Endothelial cell of umbilical vein (primary cell): ENCODE measurements at regions not wholly inside any gene's neighbourhood (a gene's known extent, or its start where the extent isn't known, plus 50 kb on each side); places are given as distances from the start of the nearest gene placed in this dataset.

Source experiments
- BruUV-seq: library from RNA; stranded (reverse); fragments of 400-500 nt; replicated peaks from 2 replicates; lab custom pipeline; 2021; lab: Mats Ljungman, UMichigan
- CTCF ChIA-PET: fragments of 300-600, 350-600 bp; sonication (Branson Sonifier 250); formaldehyde crosslinking; loops from one replicate; lab custom pipeline; 2021; ENCODE audit warnings: antibody characterized with exemption, inconsistent platforms; lab: Charles Lee
- POLR2A ChIA-PET: fragments of 300-600, 350-600 bp; sonication (Branson Sonifier 250); formaldehyde crosslinking; loops from one replicate; lab custom pipeline; 2021; ENCODE audit warnings: antibody characterized with exemption, inconsistent platforms; lab: Charles Lee
- DNase-seq: peaks from one replicate; pipeline ENCODE4 v3.0.0-alpha.2; 2011; ENCODE audit warnings: low read depth, low spot score
- FAIRE-seq: peaks from 2 replicates; lab custom pipeline; 2011; peaks lifted over from hg19 to GRCh38; lab: Jason Lieb, UNC
- H2AFZ ChIP-seq: 2 replicates; pipeline ENCODE4 v1.6.0; 2012; ENCODE audit warnings: low read depth, low read length, control low read depth, inconsistent platforms
- H3K27ac ChIP-seq: 2 replicates; pipeline ENCODE4 v1.5.1; 2011; ENCODE audit warnings: low read depth, mild to moderate bottlenecking, control low read depth, low read length, moderate library complexity; ENCODE audit not compliant: insufficient read depth
- H3K27me3 ChIP-seq, 2 experiments: 2 replicates each; pipeline versions ENCODE4 v1.6.0 to v1.6.1; 2011; ENCODE audit warnings: low read length in 2 of 2, mixed read lengths in 1 of 2; ENCODE audit not compliant: control insufficient read depth in 2 of 2, insufficient read depth in 2 of 2
- H3K36me3 ChIP-seq, 2 experiments: 2 replicates in 1 of 2; 3 replicates in 1 of 2; pipeline ENCODE4 v1.5.1; 2011; ENCODE audit warnings: low read length in 2 of 2, mild to moderate bottlenecking in 1 of 2, moderate library complexity in 1 of 2; ENCODE audit not compliant: control insufficient read depth in 2 of 2, insufficient read depth in 2 of 2; ENCODE audit errors: extremely low read depth in 1 of 2
- H3K4me1 ChIP-seq: 3 replicates; pipeline ENCODE4 v1.5.1; 2011; ENCODE audit warnings: mild to moderate bottlenecking, low read length; ENCODE audit not compliant: control insufficient read depth, insufficient read depth; ENCODE audit errors: extremely low read depth
- H3K4me2 ChIP-seq: 2 replicates; pipeline ENCODE4 v1.6.1; 2011; ENCODE audit warnings: low read length, control low read depth, mixed read lengths; ENCODE audit not compliant: insufficient read depth
- H3K4me3 ChIP-seq, 3 experiments: fragments of 200-600 bp in 1 of 3; sonication (generic), shearing (Covaris generic) in 1 of 3; replicated peaks in 1 of 3; 2 replicates each; pipeline ENCODE4 v1.5.1; 2011 to 2016; ENCODE audit warnings: control low read depth in 3 of 3, low read length in 3 of 3, mild to moderate bottlenecking in 2 of 3, inconsistent platforms in 1 of 3, low read depth in 1 of 3, moderate library complexity in 1 of 3; ENCODE audit not compliant: insufficient read depth in 1 of 3
- H3K79me2 ChIP-seq: 2 replicates; pipeline ENCODE4 v1.6.0; 2012; ENCODE audit warnings: low read length, inconsistent platforms; ENCODE audit not compliant: control insufficient read depth, insufficient read depth
- H3K9ac ChIP-seq: replicated peaks from 2 replicates; pipeline ENCODE3; 2011; ENCODE audit warnings: low read length, control low read depth; ENCODE audit not compliant: insufficient read depth; ENCODE audit errors: extremely low read depth
- H3K9me1 ChIP-seq: replicated peaks from 3 replicates; pipeline ENCODE4 v1.6.0; 2011; ENCODE audit warnings: mild to moderate bottlenecking, low read length; ENCODE audit not compliant: control insufficient read depth, insufficient read depth; ENCODE audit errors: extremely low read depth
- H3K9me3 ChIP-seq: replicated peaks from 2 replicates; pipeline ENCODE4 v1.5.1; 2012; ENCODE audit warnings: low read length, inconsistent platforms; ENCODE audit not compliant: control insufficient read depth, insufficient read depth
- H4K20me1 ChIP-seq: replicated peaks from 2 replicates; pipeline ENCODE3; 2011; ENCODE audit warnings: mild to moderate bottlenecking, low read length; ENCODE audit not compliant: control insufficient read depth, insufficient read depth; ENCODE audit errors: extremely low read depth
- CTCF ChIP-seq, 2 donors: IDR thresholded peaks; 1 replicate in 1 of 2; 2 replicates in 1 of 2; pipeline ENCODE4 v1.5.1; 2011; ENCODE audit warnings: low read length in 2 of 2, mild to moderate bottlenecking in 2 of 2, moderate library complexity in 2 of 2, control low read depth in 1 of 2, inconsistent platforms in 1 of 2, low read depth in 1 of 2; ENCODE audit not compliant: insufficient read depth in 1 of 2; ENCODE audit errors: extremely low read depth in 1 of 2
- FOS ChIP-seq: IDR thresholded peaks from 2 replicates; pipeline ENCODE4 v1.6.1; 2011; ENCODE audit warnings: mild to moderate bottlenecking, low read length, moderate library complexity, borderline replicate concordance; ENCODE audit not compliant: insufficient read depth
- GATA2 ChIP-seq: IDR thresholded peaks from 2 replicates; pipeline ENCODE4 v1.7.0; 2011; ENCODE audit warnings: low read depth, mild to moderate bottlenecking, moderate library complexity, mixed read lengths, low read length; ENCODE audit not compliant: insufficient read length, insufficient read depth
- JUN ChIP-seq: IDR thresholded peaks from 2 replicates; pipeline ENCODE4 v1.6.1; 2011; ENCODE audit warnings: borderline replicate concordance, low read depth; ENCODE audit not compliant: insufficient read length, insufficient read depth
- MAX ChIP-seq: IDR thresholded peaks from 2 replicates; pipeline ENCODE4 v1.6.1; 2011; ENCODE audit not compliant: insufficient read depth, insufficient read length
- POLR2A ChIP-seq: IDR thresholded peaks from 2 replicates; pipeline ENCODE4 v1.6.1; 2012; ENCODE audit warnings: low read depth, mild to moderate bottlenecking, control low read depth, low read length
- dilution Hi-C: fragments of 300-500 bp; cut with MboI; formaldehyde crosslinking; loops from one replicate; pipeline ENCODE4 v1.15.0; 2019; ENCODE audit warnings: low sequenced_read_pairs; ENCODE audit not compliant: extremely low pct_ligation_motif_present
- intact Hi-C: fragments of 100-400 bp; cut with micrococcal nuclease; formaldehyde crosslinking; loops from one replicate; pipeline ENCODE4 v1.10.0; 2022

- intact Hi-C loops (no loop called here), dilution Hi-C loops (no loop called here)
- H3K36me3 ChIP-seq = no peaks in the 10 kb centered on the region
Observed at GRCh38 chr10:69733791-69734261, 67.9 kb upstream of the COL13A1 start.

GRCh38 chr10:69734416-69734796 is 67.3 kb upstream of the COL13A1 start:
- no peaks in the 10 kb centered on the region for H3K36me3 ChIP-seq
- H2AFZ ChIP-seq = no peak overlapping the region
- no peaks in the 10 kb centered on the region for H3K79me2 ChIP-seq
- H3K27ac ChIP-seq = no peak overlapping the region
- H3K4me1 ChIP-seq = peaks cover 4% of the 10 kb centered on the region
- no peaks in the 10 kb centered on the region for H3K27me3 ChIP-seq
- no peak overlapping the region for H3K4me3 ChIP-seq
- POLR2A ChIA-PET = no interaction called here
- CTCF ChIA-PET = interaction anchor here (1.2 to 1.9 kb wide), 3 partner anchors 9 to 224 kb away, joined by 4 to 6 read pairs (median 4); no protein-coding TSS in a partner anchor
- no peak overlapping the region for H3K4me2 ChIP-seq
- no peak for FAIRE-seq
- H3K9ac ChIP-seq = no peak overlapping the region
- intact Hi-C loops = no loop called here
- no peaks in the 10 kb centered on the region for H3K9me3 ChIP-seq
- DNase-seq = no peak
- TF ChIP-seq GATA2 (no peak), CTCF (IDR thresholded peaks at IDR 0.05; ENCODE audit: extremely low read depth in 1 of 2, insufficient read depth in 1 of 2, low read depth in 1 of 2, low read length in 2 of 2) (no peak), POLR2A (no peak), JUN (no peak)
- no peaks in the 10 kb centered on the region for H3K9me1 ChIP-seq
- dilution Hi-C loops = no loop called here
- H4K20me1 ChIP-seq = no peaks in the 10 kb centered on the region
- BruUV-seq = no TSS peak

More at GRCh38 chr10:69733791-69734261, 67.9 kb upstream of the COL13A1 start:
- DNase-seq (no peak), FAIRE-seq (no peak)
- H3K9me3 ChIP-seq = no peaks in the 10 kb centered on the region
- H3K9me1 ChIP-seq = no peaks in the 10 kb centered on the region
- peaks cover 7% of the 10 kb centered on the region for H3K4me1 ChIP-seq
- no peaks in the 10 kb centered on the region for H3K27me3 ChIP-seq
- H3K4me2 ChIP-seq = no peak overlapping the region
- no peak overlapping the region for H3K9ac ChIP-seq
- no peak for TF ChIP-seq FOS
- TF ChIP-seq POLR2A = no peak
- TF ChIP-seq MAX = no peak
- no peak overlapping the region for H3K4me3 ChIP-seq
- no peak overlapping the region for H3K27ac ChIP-seq
- POLR2A ChIA-PET = no interaction called here
- H3K79me2 ChIP-seq = no peaks in the 10 kb centered on the region
- BruUV-seq = no TSS peak
- no peaks in the 10 kb centered on the region for H4K20me1 ChIP-seq
- CTCF ChIA-PET = interaction anchor here (1.0 to 1.9 kb wide), 6 partner anchors 9 to 225 kb away, joined by 3 to 6 read pairs (median 4); no protein-coding TSS in a partner anchor
- no peak overlapping the region for H2AFZ ChIP-seq
